ENCODE measurements at regions not wholly inside any gene's neighbourhood (a gene's known extent, or its start where the extent isn't known, plus 50 kb on each side); places are given as distances from the start of the nearest gene placed in this dataset.

DNA sequence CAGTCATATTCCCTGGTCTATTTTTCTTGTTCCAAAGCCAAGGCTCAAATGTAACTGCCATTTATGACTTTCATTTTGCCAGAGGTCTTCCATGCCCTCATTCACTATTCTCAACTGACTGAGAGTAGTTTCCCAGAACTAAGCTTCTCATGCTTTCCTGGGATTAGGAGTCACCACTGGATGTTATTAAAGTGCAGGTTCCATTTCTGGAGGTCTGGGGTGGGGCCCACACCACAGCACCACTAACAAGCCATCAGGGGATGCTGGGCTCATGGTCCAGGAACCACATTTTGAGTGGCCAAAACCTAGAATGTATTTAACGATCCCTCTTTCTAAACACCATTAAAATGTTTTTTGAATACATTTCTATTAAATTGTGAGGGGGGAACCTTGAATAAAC lies 677.6 kb downstream of the SEMA5A start:
- no peaks in the 10 kb centered on the region for H3K79me2 ChIP-seq
- H3K4me3 ChIP-seq = no peak overlapping the region
- no peak overlapping the region for H2AFZ ChIP-seq
- H3K27ac ChIP-seq = no peak overlapping the region
- WGBS (ENCODE audit: low lambda C conversion rate, missing lambda C conversion rate) = 75% methylated on average over 1 of the region's 1 CpG
- H3K36me3 ChIP-seq (replicated peaks; ENCODE audit: insufficient read depth, low read depth) = no peaks in the 10 kb centered on the region
- no peaks in the 10 kb centered on the region for H3K9me2 ChIP-seq (replicated peaks; ENCODE audit: insufficient read depth)
- TF ChIP-seq EZH2 (IDR thresholded peaks at IDR 0.05; ENCODE audit: borderline replicate concordance) (no peak), EZH2phosphoT487 (IDR thresholded peaks at IDR 0.05; ENCODE audit: low read depth, severe bottlenecking, unreplicated experiment) (no peak), CTCF (IDR thresholded peaks at IDR 0.05; ENCODE audit: poor library complexity) (no peak)
- no peak for DNase-seq (ENCODE audit: low spot score)
- H3K4me2 ChIP-seq = no peak overlapping the region
- no peaks in the 10 kb centered on the region for H4K20me1 ChIP-seq (ENCODE audit: insufficient read depth, poor library complexity, severe bottlenecking)
- no peaks in the 10 kb centered on the region for H3K9me3 ChIP-seq (ENCODE audit: low read depth)
- H3K27me3 ChIP-seq = no peaks in the 10 kb centered on the region
- no peaks in the 10 kb centered on the region for H3K4me1 ChIP-seq (ENCODE audit: insufficient read depth)

GRCh38 chr5:8869932-8870331 lies 675.9 kb downstream of the SEMA5A start:
- Histone ChIP-seq H3K4me2 (no peak overlapping the region), H2AFZ (no peak overlapping the region), H3K9me3 (ENCODE audit: low read depth) (no peaks in the 10 kb centered on the region), H3K4me1 (ENCODE audit: insufficient read depth) (no peaks in the 10 kb centered on the region), H4K20me1 (ENCODE audit: insufficient read depth, poor library complexity, severe bottlenecking) (no peaks in the 10 kb centered on the region), H3K4me3 (no peak overlapping the region), H3K79me2 (no peaks in the 10 kb centered on the region), H3K9me2 (replicated peaks; ENCODE audit: insufficient read depth) (no peaks in the 10 kb centered on the region), H3K27me3 (no peaks in the 10 kb centered on the region), H3K27ac (no peak overlapping the region), H3K36me3 (replicated peaks; ENCODE audit: insufficient read depth, low read depth) (no peaks in the 10 kb centered on the region)
- TF ChIP-seq EZH2 (IDR thresholded peaks at IDR 0.05; ENCODE audit: borderline replicate concordance) (no peak), CTCF (IDR thresholded peaks at IDR 0.05; ENCODE audit: poor library complexity) (no peak), EZH2phosphoT487 (IDR thresholded peaks at IDR 0.05; ENCODE audit: low read depth, severe bottlenecking, unreplicated experiment) (no peak)
- no peak for DNase-seq (ENCODE audit: low spot score)
- WGBS (ENCODE audit: low lambda C conversion rate, missing lambda C conversion rate) = 63% methylated on average over 12 of the region's 12 CpGs

GRCh38 chr5:8870349-8870958 lies 675.4 kb downstream of the SEMA5A start:
- Histone ChIP-seq H3K4me1 (ENCODE audit: insufficient read depth) (no peaks in the 10 kb centered on the region), H3K79me2 (no peaks in the 10 kb centered on the region), H3K9me2 (replicated peaks; ENCODE audit: insufficient read depth) (no peaks in the 10 kb centered on the region), H2AFZ (no peak overlapping the region), H3K4me3 (no peak overlapping the region), H3K36me3 (replicated peaks; ENCODE audit: insufficient read depth, low read depth) (no peaks in the 10 kb centered on the region), H3K9me3 (ENCODE audit: low read depth) (no peaks in the 10 kb centered on the region), H3K27ac (no peak overlapping the region), H4K20me1 (ENCODE audit: insufficient read depth, poor library complexity, severe bottlenecking) (no peaks in the 10 kb centered on the region), H3K4me2 (no peak overlapping the region), H3K27me3 (no peaks in the 10 kb centered on the region)
- TF ChIP-seq CTCF (IDR thresholded peaks at IDR 0.05; ENCODE audit: poor library complexity) (no peak), EZH2 (IDR thresholded peaks at IDR 0.05; ENCODE audit: borderline replicate concordance) (no peak), EZH2phosphoT487 (IDR thresholded peaks at IDR 0.05; ENCODE audit: low read depth, severe bottlenecking, unreplicated experiment) (no peak)
- WGBS (ENCODE audit: low lambda C conversion rate, missing lambda C conversion rate) = 86% methylated on average over 20 of the region's 20 CpGs
- DNase-seq (ENCODE audit: low spot score) = no peak
